Gastrocnemius medialis (tissue), 4 donors: ENCODE measurements at regions not wholly inside any gene's neighbourhood (a gene's known extent, or its start where the extent isn't known, plus 50 kb on each side); places are given as distances from the start of the nearest gene placed in this dataset.

Experiments used
- ATAC-seq, 2 donors: fragments of 150-250 bp; one replicate each; pipeline ENCODE4 v1.9.1; 2016
- DNase-seq, 2 donors: peaks; one replicate each; pipeline ENCODE4 v3.0.0-alpha.2; 2019
- H3K27ac ChIP-seq, 4 donors: fragments of 200-600 bp; sonication (generic); 1 replicate in 1 of 4; 2 replicates in 3 of 4; pipeline ENCODE4 v1.5.1; 2016 to 2018; ENCODE audit warnings: mild to moderate bottlenecking in 2 of 4, moderate library complexity in 1 of 4
- H3K27me3 ChIP-seq, 3 donors: fragments of 200-600 bp; sonication (generic) in 2 of 3; 1 replicate in 1 of 3; 2 replicates in 2 of 3; pipeline versions ENCODE4 v1.5.1 to v1.6.0; 2016 to 2019; ENCODE audit warnings: mild to moderate bottlenecking in 1 of 3, moderate library complexity in 1 of 3
- H3K36me3 ChIP-seq, 2 donors: fragments of 200-600 bp; sonication (generic) in 1 of 2; one replicate each; pipeline ENCODE4 v1.5.1; 2017 to 2018
- H3K4me1 ChIP-seq, 2 donors: fragments of 200-600 bp; sonication (generic) in 1 of 2; one replicate each; pipeline ENCODE4 v1.5.1; 2016 to 2017; ENCODE audit warnings: mild to moderate bottlenecking in 2 of 2
- H3K4me3 ChIP-seq, 4 donors: fragments of 200-600 bp; sonication (generic) in 3 of 4; 1 replicate in 1 of 4; 2 replicates in 3 of 4; pipeline ENCODE4 v1.5.1; 2016 to 2019; ENCODE audit warnings: mild to moderate bottlenecking in 2 of 4
- H3K9me3 ChIP-seq, 3 donors: fragments of 200-600 bp; sonication (generic) in 2 of 3; 1 replicate in 1 of 3; 2 replicates in 2 of 3; pipeline ENCODE4 v1.5.1; 2016 to 2019
- POLR2A ChIP-seq, 2 donors: fragments of 450-650 bp; IDR thresholded peaks; one replicate each; pipeline ENCODE4 v1.6.1; 2017; ENCODE audit warnings: antibody characterized with exemption in 2 of 2, mild to moderate bottlenecking in 2 of 2, moderate library complexity in 2 of 2
- in situ Hi-C, 4 donors: fragments of 200-750 bp; cut with MboI; loops; one replicate each; pipeline versions ENCODE4 v1.15.0 to v1.8.0; 2017; ENCODE audit warnings: low sequenced_read_pairs in 4 of 4
- intact Hi-C: fragments of 100-400 bp; cut with DNase I; formaldehyde crosslinking; loops from one replicate; pipeline ENCODE4 v1.15.1; 2023; ENCODE audit warnings: low total_unique reads
- TF ChIP-seq, protein P1 (sequence below), 5 experiments: fragments of 450-650 bp in 3 of 5; fragments of 200-600 bp in 2 of 5; sonication (generic) in 2 of 5; IDR thresholded peaks in 4 of 5; conservative IDR thresholded peaks in 1 of 5; 1 replicate in 4 of 5; 2 replicates in 1 of 5; pipeline ENCODE4 v1.5.1; 2016 to 2019; ENCODE audit warnings: antibody characterized with exemption in 5 of 5, mild to moderate bottlenecking in 3 of 5, moderate library complexity in 3 of 5

DNA sequence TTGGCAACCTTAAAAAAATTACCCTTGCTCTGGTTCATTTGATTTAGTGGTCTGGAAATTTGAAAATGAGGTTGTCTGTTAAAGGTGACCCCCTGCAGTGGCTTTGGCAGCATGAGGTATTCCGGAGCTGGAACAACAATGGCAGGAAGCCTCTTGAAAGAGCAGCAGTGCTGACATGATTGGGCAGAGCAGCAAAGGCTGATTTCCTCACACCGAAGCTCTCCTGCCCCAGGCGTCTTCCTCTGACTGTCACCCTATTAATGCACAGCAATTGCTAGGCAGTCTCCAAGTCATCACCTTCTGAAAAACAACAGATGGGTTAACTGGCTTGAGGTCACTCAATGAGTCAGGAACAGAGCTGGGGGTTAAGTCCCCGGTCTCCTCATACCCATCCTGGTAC is 241.8 kb upstream of the MMS22L start:
- no peak for DNase-seq
- intact Hi-C loops: no loop called here
- TF ChIP-seq, protein P1, sequence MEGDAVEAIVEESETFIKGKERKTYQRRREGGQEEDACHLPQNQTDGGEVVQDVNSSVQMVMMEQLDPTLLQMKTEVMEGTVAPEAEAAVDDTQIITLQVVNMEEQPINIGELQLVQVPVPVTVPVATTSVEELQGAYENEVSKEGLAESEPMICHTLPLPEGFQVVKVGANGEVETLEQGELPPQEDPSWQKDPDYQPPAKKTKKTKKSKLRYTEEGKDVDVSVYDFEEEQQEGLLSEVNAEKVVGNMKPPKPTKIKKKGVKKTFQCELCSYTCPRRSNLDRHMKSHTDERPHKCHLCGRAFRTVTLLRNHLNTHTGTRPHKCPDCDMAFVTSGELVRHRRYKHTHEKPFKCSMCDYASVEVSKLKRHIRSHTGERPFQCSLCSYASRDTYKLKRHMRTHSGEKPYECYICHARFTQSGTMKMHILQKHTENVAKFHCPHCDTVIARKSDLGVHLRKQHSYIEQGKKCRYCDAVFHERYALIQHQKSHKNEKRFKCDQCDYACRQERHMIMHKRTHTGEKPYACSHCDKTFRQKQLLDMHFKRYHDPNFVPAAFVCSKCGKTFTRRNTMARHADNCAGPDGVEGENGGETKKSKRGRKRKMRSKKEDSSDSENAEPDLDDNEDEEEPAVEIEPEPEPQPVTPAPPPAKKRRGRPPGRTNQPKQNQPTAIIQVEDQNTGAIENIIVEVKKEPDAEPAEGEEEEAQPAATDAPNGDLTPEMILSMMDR (IDR thresholded peaks at IDR 0.05 in 4 of 5, conservative IDR thresholded peaks at IDR 0.05 in 1 of 5): no peak
- no peak for TF ChIP-seq POLR2A (IDR thresholded peaks at IDR 0.05)
- Histone ChIP-seq H3K27ac (no peak overlapping the region), H3K27me3 (peaks cover 0 to 2% (median 0%) of the 10 kb centered on the region in 3 donors), H3K4me3 (no peak overlapping the region), H3K36me3 (no peaks in the 10 kb centered on the region), H3K4me1 (no peaks in the 10 kb centered on the region), H3K9me3 (no peaks in the 10 kb centered on the region)
- no peak for ATAC-seq
- in situ Hi-C loops: no loop called here

DNA sequence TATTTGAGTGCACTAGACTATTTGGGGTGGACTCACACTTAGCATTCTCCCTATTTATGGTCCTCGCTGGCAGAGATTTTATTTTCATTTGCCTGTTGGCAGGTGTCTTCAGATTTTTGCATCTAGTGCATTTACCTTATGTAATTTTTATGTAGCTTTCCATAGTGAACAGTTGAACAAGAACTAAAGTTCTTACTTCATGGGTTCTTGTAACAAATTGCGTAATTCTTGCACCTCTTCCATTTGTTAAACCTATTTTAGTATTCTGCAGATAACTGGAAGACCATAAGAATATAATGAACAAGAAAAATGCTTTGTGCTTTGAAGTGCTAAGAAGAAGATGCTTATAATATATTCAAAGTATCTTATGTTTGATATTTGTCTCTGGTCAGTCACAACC is 252.8 kb upstream of the MMS22L start:
- H3K4me1 ChIP-seq: no peaks in the 10 kb centered on the region
- TF ChIP-seq POLR2A (IDR thresholded peaks at IDR 0.05): no peak
- TF ChIP-seq, protein P1 (IDR thresholded peaks at IDR 0.05 in 4 of 5, conservative IDR thresholded peaks at IDR 0.05 in 1 of 5): no peak
- H3K27ac ChIP-seq: no peak overlapping the region
- H3K27me3 ChIP-seq: no peaks in the 10 kb centered on the region
- in situ Hi-C loops (no loop called here), intact Hi-C loops (no loop called here)
- ATAC-seq (no peak), DNase-seq (no peak)
- H3K4me3 ChIP-seq: no peak overlapping the region
- no peaks in the 10 kb centered on the region for H3K36me3 ChIP-seq
- H3K9me3 ChIP-seq: no peaks in the 10 kb centered on the region

DNA sequence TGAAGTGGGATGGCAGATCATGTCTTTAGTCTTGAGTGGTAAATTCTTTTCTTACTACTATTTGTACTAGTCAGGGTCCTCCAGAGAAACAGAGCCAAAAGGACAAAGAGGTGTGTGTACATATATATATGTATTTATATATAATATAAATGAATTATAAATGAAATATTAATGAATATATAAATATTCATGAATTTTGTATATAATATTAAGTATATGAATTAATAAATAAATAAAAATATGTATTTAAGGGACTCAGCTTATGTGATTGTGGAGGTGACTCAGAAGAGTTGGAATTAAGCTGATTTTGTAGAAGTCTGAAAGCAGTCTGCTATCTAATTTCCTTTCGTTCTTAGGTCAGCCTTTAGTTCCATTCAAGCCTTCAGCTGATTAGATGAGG is 265.3 kb upstream of the MMS22L start:
- no peak overlapping the region for H3K27ac ChIP-seq
- H3K4me1 ChIP-seq: no peaks in the 10 kb centered on the region
- no peak for TF ChIP-seq POLR2A (IDR thresholded peaks at IDR 0.05)
- TF ChIP-seq, protein P1 (IDR thresholded peaks at IDR 0.05 in 4 of 5, conservative IDR thresholded peaks at IDR 0.05 in 1 of 5): no peak
- H3K36me3 ChIP-seq: no peaks in the 10 kb centered on the region
- intact Hi-C loops: no loop called here
- H3K4me3 ChIP-seq: no peak overlapping the region
- no peaks in the 10 kb centered on the region for H3K9me3 ChIP-seq
- in situ Hi-C loops: no loop called here
- DNase-seq (no peak), ATAC-seq (no peak)
- H3K27me3 ChIP-seq: no peaks in the 10 kb centered on the region

DNA sequence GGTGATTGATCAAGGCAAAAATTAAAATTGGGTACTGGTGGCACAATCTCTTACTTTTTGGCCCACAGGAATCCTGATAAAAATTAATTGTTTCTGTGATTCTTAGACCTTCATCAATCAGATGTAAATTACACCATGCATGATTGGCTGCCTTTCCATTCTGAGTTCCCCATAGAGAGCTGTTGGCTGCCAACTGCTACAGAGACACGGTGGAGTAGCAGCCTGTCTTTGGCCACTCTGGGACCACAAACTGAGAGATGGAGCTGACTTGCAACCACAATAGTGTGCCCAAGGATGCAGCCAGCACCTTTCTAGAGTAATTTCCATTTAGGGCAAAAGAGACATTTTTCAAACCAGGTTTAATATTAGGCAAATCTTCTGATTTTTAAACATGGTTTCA is 274.3 kb upstream of the MMS22L start:
- Histone ChIP-seq H3K27me3 (no peaks in the 10 kb centered on the region), H3K4me3 (no peak overlapping the region), H3K27ac (no peak overlapping the region), H3K4me1 (no peaks in the 10 kb centered on the region), H3K36me3 (no peaks in the 10 kb centered on the region), H3K9me3 (no peaks in the 10 kb centered on the region)
- in situ Hi-C loops: no loop called here
- TF ChIP-seq, protein P1 (IDR thresholded peaks at IDR 0.05 in 4 of 5, conservative IDR thresholded peaks at IDR 0.05 in 1 of 5): no peak
- TF ChIP-seq POLR2A (IDR thresholded peaks at IDR 0.05): no peak
- DNase-seq (no peak), ATAC-seq (no peak)
- intact Hi-C loops: no loop called here

DNA sequence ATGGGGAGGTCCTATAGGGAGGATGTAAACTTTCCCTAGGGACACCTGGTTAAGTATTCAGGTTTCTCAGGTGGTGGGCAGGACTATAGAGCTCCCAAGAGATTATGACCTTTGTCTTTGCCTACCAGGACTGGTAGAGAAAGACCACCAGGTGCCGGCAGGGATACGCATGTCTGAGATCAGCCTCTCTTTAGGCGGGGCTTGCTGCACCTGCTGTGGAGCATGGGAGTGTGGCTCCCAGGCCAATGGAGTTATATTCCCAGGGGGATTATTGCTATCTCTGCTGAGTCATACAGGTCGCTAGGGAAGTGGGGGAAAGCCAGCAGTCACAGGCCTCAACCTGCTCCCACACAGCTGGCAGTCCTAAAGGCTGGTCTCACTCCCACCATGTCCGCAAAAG is 280.5 kb upstream of the MMS22L start:
- Histone ChIP-seq H3K27me3 (no peaks in the 10 kb centered on the region), H3K4me1 (no peaks in the 10 kb centered on the region), H3K36me3 (no peaks in the 10 kb centered on the region), H3K9me3 (no peaks in the 10 kb centered on the region), H3K27ac (no peak overlapping the region), H3K4me3 (no peak overlapping the region)
- TF ChIP-seq, protein P1 (IDR thresholded peaks at IDR 0.05 in 4 of 5, conservative IDR thresholded peaks at IDR 0.05 in 1 of 5): no peak
- no peak for TF ChIP-seq POLR2A (IDR thresholded peaks at IDR 0.05)
- DNase-seq: no peak
- intact Hi-C loops: no loop called here
- in situ Hi-C loops: no loop called here
- no peak for ATAC-seq
